GM12878 (cell line): ENCODE measurements at regions not wholly inside any gene's neighbourhood (a gene's known extent, or its start where the extent isn't known, plus 50 kb on each side); places are given as distances from the start of the nearest gene placed in this dataset.

Source experiments
- ATAC-seq: fragments of 200-7000 bp; cut with Tn5 transposase; 3 replicates; pipeline ENCODE4 v1.9.1; 2020; ENCODE audit warnings: mild to moderate bottlenecking, moderate library complexity
- BruUV-seq: library from RNA; stranded (reverse); fragments of 400-500 nt; replicated peaks from 2 replicates; lab custom pipeline; 2021; lab: Mats Ljungman, UMichigan
- CTCF ChIA-PET: fragments of 300-600 bp; sonication (Branson Sonifier 250); formaldehyde crosslinking; extraction: SDS; loops from one replicate; lab custom pipeline; 2021; ENCODE audit warnings: inconsistent platforms; lab: Yijun Ruan, JAX
- POLR2A ChIA-PET: fragments of 350-600 bp; formaldehyde crosslinking; extraction: SDS; loops from one replicate; lab custom pipeline; 2021; ENCODE audit warnings: inconsistent platforms; lab: Charles Lee
- RAD21 ChIA-PET: fragments of 300-600 bp; sonication (Branson Sonifier 250); formaldehyde crosslinking; loops from one replicate; lab custom pipeline; 2023; ENCODE audit warnings: antibody characterized with exemption; ENCODE audit not compliant: unreplicated experiment; lab: Charles Lee
- SMC1A ChIA-PET: fragments of 300-600 bp; sonication (Branson Sonifier 250); formaldehyde crosslinking; loops from one replicate; lab custom pipeline; 2023; ENCODE audit not compliant: unreplicated experiment, uncharacterized antibody; lab: Charles Lee
- DNase-seq: peaks from one replicate; pipeline ENCODE4 v3.0.0-alpha.2; 2011; ENCODE audit warnings: low read depth, low spot score
- FAIRE-seq: peaks from 3 replicates; lab custom pipeline; 2011; peaks lifted over from hg19 to GRCh38; lab: Jason Lieb, UNC
- H2AFZ ChIP-seq: 2 replicates; pipeline ENCODE4 v1.6.0; 2011; ENCODE audit warnings: low read depth, low read length, control low read depth; ENCODE audit not compliant: control insufficient read depth
- H3K27ac ChIP-seq: 2 replicates; pipeline ENCODE4 v1.5.1; 2011; ENCODE audit warnings: control low read depth; ENCODE audit not compliant: control insufficient read depth, insufficient read depth
- H3K27me3 ChIP-seq, 2 experiments: replicated peaks in 1 of 2; 2 replicates each; pipeline versions ENCODE4 v1.6.0 to v1.6.1; 2011; ENCODE audit warnings: low read length in 1 of 2; ENCODE audit not compliant: control insufficient read depth in 2 of 2, insufficient read depth in 2 of 2
- H3K36me3 ChIP-seq, 2 experiments: 2 replicates each; pipeline ENCODE4 v1.5.1; 2011; ENCODE audit warnings: low read length in 1 of 2; ENCODE audit not compliant: control insufficient read depth in 2 of 2, insufficient read depth in 2 of 2
- H3K4me1 ChIP-seq: 2 replicates; pipeline ENCODE4 v1.6.1; 2011; ENCODE audit warnings: mild to moderate bottlenecking, low read length, moderate library complexity, mixed read lengths; ENCODE audit not compliant: control insufficient read depth, insufficient read depth
- H3K4me2 ChIP-seq: 2 replicates; pipeline ENCODE4 v1.6.0; 2011; ENCODE audit warnings: control low read depth; ENCODE audit not compliant: control insufficient read depth, insufficient read depth
- H3K4me3 ChIP-seq: fragments of 200-600 bp; sonication (generic); 2 replicates; pipeline ENCODE4 v1.5.1; 2016
- H3K79me2 ChIP-seq: 2 replicates; pipeline ENCODE4 v1.6.0; 2011; ENCODE audit warnings: low read length; ENCODE audit not compliant: control insufficient read depth, insufficient read depth
- H3K9ac ChIP-seq: 2 replicates; pipeline ENCODE4 v1.8.0; 2011; ENCODE audit warnings: low read length, control low read depth, mixed read lengths; ENCODE audit not compliant: control insufficient read depth, insufficient read depth
- H3K9me3 ChIP-seq: replicated peaks from 3 replicates; pipeline ENCODE4 v1.5.1; 2011; ENCODE audit warnings: mild to moderate bottlenecking, low read length; ENCODE audit not compliant: control insufficient read depth, insufficient read depth
- H4K20me1 ChIP-seq: 2 replicates; pipeline ENCODE4 v1.6.0; 2011; ENCODE audit not compliant: control insufficient read depth, insufficient read depth
- BMI1 ChIP-seq: fragments of 450-650 bp; IDR thresholded peaks from 2 replicates; pipeline ENCODE4 v1.6.1; 2016; ENCODE audit warnings: mild to moderate bottlenecking, moderate library complexity, borderline replicate concordance
- BRCA1 ChIP-seq: IDR thresholded peaks from 2 replicates; pipeline ENCODE4 v1.6.1; 2011; ENCODE audit warnings: low read depth, low read length, improper control_type of control experiment
- ETV6 ChIP-seq, 2 experiments: fragments of 450-650 bp in 1 of 2; IDR thresholded peaks in 1 of 2; conservative IDR thresholded peaks in 1 of 2; 2 replicates each; pipeline ENCODE4 v1.6.1; 2014; ENCODE audit warnings: antibody characterized with exemption in 1 of 2, borderline replicate concordance in 1 of 2, low read depth in 1 of 2, mild to moderate bottlenecking in 1 of 2, moderate library complexity in 1 of 2
- KLF5 ChIP-seq: fragments of 450-650 bp; IDR thresholded peaks from 2 replicates; pipeline ENCODE4 v1.6.1; 2014; ENCODE audit warnings: mild to moderate bottlenecking; ENCODE audit not compliant: partially characterized antibody
- MXI1 ChIP-seq: fragments of 150-350 bp; IDR thresholded peaks from 2 replicates; pipeline ENCODE4 v1.6.1; 2011; ENCODE audit warnings: low read depth, mild to moderate bottlenecking, inconsistent platforms, low read length, improper control_type of control experiment
- NR2C2 ChIP-seq: IDR thresholded peaks from 2 replicates; pipeline ENCODE4 v1.6.1; 2011; ENCODE audit warnings: borderline replicate concordance, low read depth; ENCODE audit not compliant: control insufficient read depth, insufficient read length
- RB1 ChIP-seq: fragments of 450-650 bp; formaldehyde crosslinking; IDR thresholded peaks from 2 replicates; pipeline ENCODE4 v1.6.1; 2017; ENCODE audit warnings: mild to moderate bottlenecking, borderline replicate concordance
- RUNX3 ChIP-seq: IDR thresholded peaks from 2 replicates; pipeline ENCODE4 v1.6.1; 2012; ENCODE audit warnings: low read length, inconsistent platforms
- SMC3 ChIP-seq: IDR thresholded peaks from 2 replicates; pipeline ENCODE4 v1.6.1; 2011; ENCODE audit warnings: low read length, improper control_type of control experiment, borderline replicate concordance
- SP1 ChIP-seq: IDR thresholded peaks from one replicate; pipeline ENCODE4 v1.6.1; 2011; ENCODE audit warnings: low read depth, low read length
- ZNF384 ChIP-seq: IDR thresholded peaks from 2 replicates; pipeline ENCODE4 v1.6.1; 2012; ENCODE audit warnings: low read depth, mild to moderate bottlenecking, low read length, improper control_type of control experiment, borderline replicate concordance
- WGBS: methylation state at CpG from one replicate; pipeline ENCODE4 v1.1.6; 2016; ENCODE audit warnings: low lambda C conversion rate; ENCODE audit not compliant: insufficient replicate concordance, insufficient coverage; ENCODE audit errors: missing lambda C conversion rate; 5-methylcytosine and 5-hydroxymethylcytosine counted together
- in situ Hi-C: fragments of 300-500 bp; cut with MboI; formaldehyde crosslinking; loops from 9 replicates; pipeline ENCODE4 v1.14.3; 2018; ENCODE audit warnings: mixed read lengths
- intact Hi-C: fragments of 100-400 bp; cut with micrococcal nuclease; formaldehyde crosslinking; loops from one replicate; pipeline ENCODE4 v1.14.2; 2022; ENCODE audit not compliant: unreplicated experiment
- TF ChIP-seq, protein P1 (sequence below): fragments of 450-650 bp; IDR thresholded peaks from 2 replicates; pipeline ENCODE4 v1.6.1; 2017; ENCODE audit warnings: borderline replicate concordance
- TF ChIP-seq, protein P2 (sequence below): fragments of 450-650 bp; IDR thresholded peaks from 2 replicates; pipeline ENCODE4 v1.6.1; 2017; ENCODE audit warnings: mild to moderate bottlenecking, moderate library complexity

- TF ChIP-seq, protein P1, sequence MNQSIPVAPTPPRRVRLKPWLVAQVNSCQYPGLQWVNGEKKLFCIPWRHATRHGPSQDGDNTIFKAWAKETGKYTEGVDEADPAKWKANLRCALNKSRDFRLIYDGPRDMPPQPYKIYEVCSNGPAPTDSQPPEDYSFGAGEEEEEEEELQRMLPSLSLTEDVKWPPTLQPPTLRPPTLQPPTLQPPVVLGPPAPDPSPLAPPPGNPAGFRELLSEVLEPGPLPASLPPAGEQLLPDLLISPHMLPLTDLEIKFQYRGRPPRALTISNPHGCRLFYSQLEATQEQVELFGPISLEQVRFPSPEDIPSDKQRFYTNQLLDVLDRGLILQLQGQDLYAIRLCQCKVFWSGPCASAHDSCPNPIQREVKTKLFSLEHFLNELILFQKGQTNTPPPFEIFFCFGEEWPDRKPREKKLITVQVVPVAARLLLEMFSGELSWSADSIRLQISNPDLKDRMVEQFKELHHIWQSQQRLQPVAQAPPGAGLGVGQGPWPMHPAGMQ: no peak
- TF ChIP-seq ZNF384 (no peak), MXI1 (no peak)
These were observed 118.8 kb upstream of the SPATA13 start (continued) for GRCh38 chr13:24041651-24042225.

- 34% methylated on average over 17 of the region's 17 CpGs for WGBS
- no peaks in the 10 kb centered on the region for H3K36me3 ChIP-seq
- in situ Hi-C loops: no loop called here
- no peak overlapping the region for H3K4me3 ChIP-seq
- DNase-seq: no peak
- no TSS peak for BruUV-seq
- intact Hi-C loops: no loop called here
- RAD21 ChIA-PET: interaction anchor here (0.8 kb wide), 1 partner anchor 173 kb away, joined by 3 read pairs; no protein-coding TSS in a partner anchor
- no peaks in the 10 kb centered on the region; the same call in 1 of the 2 replicates for H4K20me1 ChIP-seq
- no peak for FAIRE-seq
- no peaks in the 10 kb centered on the region; a peak in 1 of 4 replicates for H3K27me3 ChIP-seq
- SMC1A ChIA-PET: interaction anchor here (4.1 kb wide), 1 partner anchor 22 kb away, joined by 20 read pairs; no protein-coding TSS in a partner anchor
- H3K9ac ChIP-seq: no peak overlapping the region
- H3K27ac ChIP-seq: no peak overlapping the region
- H2AFZ ChIP-seq: no peak overlapping the region
- H3K4me2 ChIP-seq: no peak overlapping the region
- no peaks in the 10 kb centered on the region; the same call in 2 of the 3 replicates for H3K9me3 ChIP-seq
- H3K79me2 ChIP-seq: no peaks in the 10 kb centered on the region
- POLR2A ChIA-PET: no interaction called here
- CTCF ChIA-PET: interaction anchor here (1.5 kb wide), 1 partner anchor 22 kb away, joined by 4 read pairs; no protein-coding TSS in a partner anchor
- ATAC-seq: no peak
- peaks cover 22% of the 10 kb centered on the region for H3K4me1 ChIP-seq
- TF ChIP-seq SMC3 (no peak), NR2C2 (no peak), ETV6 (conservative IDR thresholded peaks at IDR 0.05 in 1 of 2, IDR thresholded peaks at IDR 0.05 in 1 of 2; ENCODE audit: borderline replicate concordance in 1 of 2, low read depth in 1 of 2) (no peak), BRCA1 (no peak), KLF5 (no peak), RB1 (no peak), SP1 (no peak), RUNX3 (no peak), BMI1 (no peak)
- TF ChIP-seq, protein P2, sequence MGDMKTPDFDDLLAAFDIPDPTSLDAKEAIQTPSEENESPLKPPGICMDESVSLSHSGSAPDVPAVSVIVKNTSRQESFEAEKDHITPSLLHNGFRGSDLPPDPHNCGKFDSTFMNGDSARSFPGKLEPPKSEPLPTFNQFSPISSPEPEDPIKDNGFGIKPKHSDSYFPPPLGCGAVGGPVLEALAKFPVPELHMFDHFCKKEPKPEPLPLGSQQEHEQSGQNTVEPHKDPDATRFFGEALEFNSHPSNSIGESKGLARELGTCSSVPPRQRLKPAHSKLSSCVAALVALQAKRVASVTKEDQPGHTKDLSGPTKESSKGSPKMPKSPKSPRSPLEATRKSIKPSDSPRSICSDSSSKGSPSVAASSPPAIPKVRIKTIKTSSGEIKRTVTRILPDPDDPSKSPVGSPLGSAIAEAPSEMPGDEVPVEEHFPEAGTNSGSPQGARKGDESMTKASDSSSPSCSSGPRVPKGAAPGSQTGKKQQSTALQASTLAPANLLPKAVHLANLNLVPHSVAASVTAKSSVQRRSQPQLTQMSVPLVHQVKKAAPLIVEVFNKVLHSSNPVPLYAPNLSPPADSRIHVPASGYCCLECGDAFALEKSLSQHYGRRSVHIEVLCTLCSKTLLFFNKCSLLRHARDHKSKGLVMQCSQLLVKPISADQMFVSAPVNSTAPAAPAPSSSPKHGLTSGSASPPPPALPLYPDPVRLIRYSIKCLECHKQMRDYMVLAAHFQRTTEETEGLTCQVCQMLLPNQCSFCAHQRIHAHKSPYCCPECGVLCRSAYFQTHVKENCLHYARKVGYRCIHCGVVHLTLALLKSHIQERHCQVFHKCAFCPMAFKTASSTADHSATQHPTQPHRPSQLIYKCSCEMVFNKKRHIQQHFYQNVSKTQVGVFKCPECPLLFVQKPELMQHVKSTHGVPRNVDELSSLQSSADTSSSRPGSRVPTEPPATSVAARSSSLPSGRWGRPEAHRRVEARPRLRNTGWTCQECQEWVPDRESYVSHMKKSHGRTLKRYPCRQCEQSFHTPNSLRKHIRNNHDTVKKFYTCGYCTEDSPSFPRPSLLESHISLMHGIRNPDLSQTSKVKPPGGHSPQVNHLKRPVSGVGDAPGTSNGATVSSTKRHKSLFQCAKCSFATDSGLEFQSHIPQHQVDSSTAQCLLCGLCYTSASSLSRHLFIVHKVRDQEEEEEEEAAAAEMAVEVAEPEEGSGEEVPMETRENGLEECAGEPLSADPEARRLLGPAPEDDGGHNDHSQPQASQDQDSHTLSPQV: no peak
These were observed 117.6 kb upstream of the SPATA13 start for GRCh38 chr13:24042710-24043440.
